Keratinocyte (primary cell): ENCODE measurements at regions not wholly inside any gene's neighbourhood (a gene's known extent, or its start where the extent isn't known, plus 50 kb on each side); places are given as distances from the start of the nearest gene placed in this dataset.
"Not testable (repeated sequence)": the region's sequence is repeated elsewhere in the genome, so short reads cannot be mapped to it uniquely, and the experiment has no call there.

Experiments
- DNase-seq: peaks from one replicate; pipeline ENCODE4 v3.0.0-alpha.2; 2011; ENCODE audit warnings: low read depth, missing footprints, low spot score
- FAIRE-seq: peaks from 2 replicates; lab custom pipeline; 2011; peaks lifted over from hg19 to GRCh38; lab: Jason Lieb, UNC
- H2AFZ ChIP-seq: 2 replicates; pipeline ENCODE4 v1.6.0; 2012; ENCODE audit warnings: low read length, control low read depth, inconsistent platforms; ENCODE audit not compliant: control insufficient read depth
- H3K27ac ChIP-seq: 2 replicates; pipeline ENCODE4 v1.5.1; 2011; ENCODE audit warnings: low read length; ENCODE audit not compliant: control insufficient read depth, insufficient read depth
- H3K27me3 ChIP-seq: 3 replicates; pipeline ENCODE4 v1.6.0; 2011; ENCODE audit warnings: low read length; ENCODE audit not compliant: control insufficient read depth, insufficient read depth; ENCODE audit errors: extremely low read depth
- H3K36me3 ChIP-seq, 2 experiments: 2 replicates in 1 of 2; 3 replicates in 1 of 2; pipeline ENCODE4 v1.5.1; 2011; ENCODE audit warnings: low read length in 2 of 2, mild to moderate bottlenecking in 1 of 2; ENCODE audit not compliant: control insufficient read depth in 2 of 2, insufficient read depth in 2 of 2; ENCODE audit errors: extremely low read depth in 1 of 2
- H3K4me1 ChIP-seq: 3 replicates; pipeline ENCODE4 v1.5.1; 2011; ENCODE audit warnings: low read length; ENCODE audit not compliant: control insufficient read depth, insufficient read depth; ENCODE audit errors: extremely low read depth
- H3K4me2 ChIP-seq: 3 replicates; pipeline ENCODE4 v1.6.0; 2011; ENCODE audit warnings: low read depth, low read length; ENCODE audit not compliant: control insufficient read depth, insufficient read depth; ENCODE audit errors: extremely low read depth
- H3K4me3 ChIP-seq, 3 experiments: fragments of 200-600 bp in 1 of 3; sonication (generic) in 1 of 3; 2 replicates in 2 of 3; 3 replicates in 1 of 3; pipeline ENCODE4 v1.5.1; 2011 to 2016; ENCODE audit warnings: low read length in 3 of 3, mild to moderate bottlenecking in 3 of 3, control low read depth in 2 of 3, inconsistent platforms in 1 of 3, low read depth in 1 of 3, mixed read lengths in 1 of 3, mixed run types in 1 of 3, moderate library complexity in 1 of 3; ENCODE audit not compliant: control insufficient read depth in 2 of 3, insufficient read depth in 2 of 3; ENCODE audit errors: extremely low read depth in 1 of 3
- H3K79me2 ChIP-seq: 2 replicates; pipeline ENCODE4 v1.6.0; 2012; ENCODE audit warnings: low read length; ENCODE audit not compliant: control insufficient read depth, insufficient read depth
- H3K9ac ChIP-seq: 3 replicates; pipeline ENCODE4 v1.6.0; 2011; ENCODE audit warnings: low read length; ENCODE audit not compliant: control insufficient read depth, insufficient read depth; ENCODE audit errors: extremely low read depth
- H3K9me1 ChIP-seq: 3 replicates; pipeline ENCODE4 v1.6.0; 2011; ENCODE audit warnings: low read length; ENCODE audit not compliant: control insufficient read depth, insufficient read depth; ENCODE audit errors: extremely low read depth
- H3K9me3 ChIP-seq: 2 replicates; pipeline ENCODE4 v1.5.1; 2012; ENCODE audit warnings: low read depth, low read length; ENCODE audit not compliant: control insufficient read depth
- H4K20me1 ChIP-seq: 3 replicates; pipeline ENCODE4 v1.6.0; 2011; ENCODE audit warnings: low read length; ENCODE audit not compliant: control insufficient read depth, insufficient read depth; ENCODE audit errors: extremely low read depth
- EZH2 ChIP-seq: IDR thresholded peaks from one replicate; pipeline ENCODE4 v1.6.1; 2012; ENCODE audit warnings: inconsistent platforms, mild to moderate bottlenecking, low read length, moderate library complexity
- dilution Hi-C: fragments of 300-500 bp; cut with MboI; formaldehyde crosslinking; loops from one replicate; pipeline ENCODE4 v1.7.0; 2020; ENCODE audit warnings: low sequenced_read_pairs; ENCODE audit not compliant: extremely low pct_ligation_motif_present
- TF ChIP-seq, protein P1 (sequence below), 3 experiments: IDR thresholded peaks in 1 of 3; conservative IDR thresholded peaks in 1 of 3; optimal IDR thresholded peaks in 1 of 3; 2 replicates in 2 of 3; 3 replicates in 1 of 3; pipeline versions ENCODE3 to v1.5.1; 2011; ENCODE audit warnings: low read length in 3 of 3, mild to moderate bottlenecking in 3 of 3, moderate library complexity in 2 of 3, control low read depth in 1 of 3, inconsistent platforms in 1 of 3; ENCODE audit not compliant: insufficient read depth in 2 of 3; ENCODE audit errors: extremely low read depth in 1 of 3

DNA sequence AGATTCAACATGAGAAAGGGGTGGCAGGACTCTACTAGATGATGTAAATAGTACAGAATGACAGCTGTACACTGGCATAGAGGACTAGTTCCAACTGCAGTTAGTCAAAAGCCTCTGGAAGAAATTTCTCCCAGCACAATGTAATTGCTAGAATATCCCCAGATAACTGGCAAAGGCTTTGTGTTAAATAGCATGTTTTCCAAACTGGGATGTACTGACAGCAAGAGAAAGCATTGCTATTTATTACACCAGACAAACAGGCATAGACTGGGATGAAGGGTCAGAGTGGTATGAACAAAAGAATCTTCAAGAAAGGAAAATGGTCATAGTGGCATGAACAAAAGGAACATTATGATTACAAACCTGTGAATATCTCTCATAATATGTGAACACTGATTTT lies 115.9 kb upstream of the CXADR start:
- H3K9me1 ChIP-seq: no peaks in the 10 kb centered on the region
- no peak overlapping the region for H2AFZ ChIP-seq
- no peaks in the 10 kb centered on the region for H3K27me3 ChIP-seq
- H3K79me2 ChIP-seq: no peaks in the 10 kb centered on the region
- FAIRE-seq (no peak), DNase-seq (no peak)
- H3K27ac ChIP-seq: no peak overlapping the region
- no peaks in the 10 kb centered on the region for H3K9me3 ChIP-seq
- H3K4me1 ChIP-seq: no peaks in the 10 kb centered on the region
- dilution Hi-C loops: loop anchor here (25.0 kb wide), 1 partner anchor 165 kb away; no protein-coding TSS in a partner anchor
- H3K4me3 ChIP-seq: no peak overlapping the region
- no peak overlapping the region for H3K9ac ChIP-seq
- no peaks in the 10 kb centered on the region for H4K20me1 ChIP-seq
- H3K4me2 ChIP-seq: no peak overlapping the region
- no peaks in the 10 kb centered on the region for H3K36me3 ChIP-seq
- TF ChIP-seq, protein P1, sequence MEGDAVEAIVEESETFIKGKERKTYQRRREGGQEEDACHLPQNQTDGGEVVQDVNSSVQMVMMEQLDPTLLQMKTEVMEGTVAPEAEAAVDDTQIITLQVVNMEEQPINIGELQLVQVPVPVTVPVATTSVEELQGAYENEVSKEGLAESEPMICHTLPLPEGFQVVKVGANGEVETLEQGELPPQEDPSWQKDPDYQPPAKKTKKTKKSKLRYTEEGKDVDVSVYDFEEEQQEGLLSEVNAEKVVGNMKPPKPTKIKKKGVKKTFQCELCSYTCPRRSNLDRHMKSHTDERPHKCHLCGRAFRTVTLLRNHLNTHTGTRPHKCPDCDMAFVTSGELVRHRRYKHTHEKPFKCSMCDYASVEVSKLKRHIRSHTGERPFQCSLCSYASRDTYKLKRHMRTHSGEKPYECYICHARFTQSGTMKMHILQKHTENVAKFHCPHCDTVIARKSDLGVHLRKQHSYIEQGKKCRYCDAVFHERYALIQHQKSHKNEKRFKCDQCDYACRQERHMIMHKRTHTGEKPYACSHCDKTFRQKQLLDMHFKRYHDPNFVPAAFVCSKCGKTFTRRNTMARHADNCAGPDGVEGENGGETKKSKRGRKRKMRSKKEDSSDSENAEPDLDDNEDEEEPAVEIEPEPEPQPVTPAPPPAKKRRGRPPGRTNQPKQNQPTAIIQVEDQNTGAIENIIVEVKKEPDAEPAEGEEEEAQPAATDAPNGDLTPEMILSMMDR (optimal IDR thresholded peaks at IDR 0.05 in 1 of 3, IDR thresholded peaks at IDR 0.05 in 1 of 3, conservative IDR thresholded peaks at IDR 0.05 in 1 of 3; ENCODE audit: extremely low read depth in 1 of 3, insufficient read depth in 2 of 3, low read length in 3 of 3): no peak
- TF ChIP-seq EZH2: no peak

DNA sequence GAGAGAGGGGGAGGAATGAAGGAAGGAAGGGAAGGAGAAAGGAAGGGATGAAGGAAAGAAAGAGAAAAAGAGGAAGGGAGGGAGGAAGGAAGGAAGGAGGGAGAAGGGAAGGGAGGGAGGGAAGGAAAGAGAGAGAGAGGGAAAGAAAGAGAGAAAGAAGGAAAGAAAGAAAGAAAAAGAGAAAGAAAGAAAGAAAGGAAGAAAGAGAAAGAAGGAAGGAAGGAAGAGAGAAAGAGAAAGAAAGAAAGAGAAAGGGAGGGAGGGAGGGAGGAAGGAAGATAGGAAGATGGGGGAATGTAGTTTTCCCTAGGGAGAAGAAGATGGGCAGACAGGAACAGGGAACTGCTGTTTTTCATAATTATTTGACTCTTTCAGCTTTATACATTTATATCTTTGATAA lies 115.1 kb upstream of the CXADR start:
- Histone ChIP-seq H3K27ac (no peak overlapping the region), H3K4me2 (no peak overlapping the region), H3K4me3 (no peak overlapping the region), H3K9ac (no peak overlapping the region), H3K36me3 (no peaks in the 10 kb centered on the region), H3K9me3 (no peaks in the 10 kb centered on the region), H2AFZ (no peak overlapping the region), H3K9me1 (no peaks in the 10 kb centered on the region), H4K20me1 (no peaks in the 10 kb centered on the region), H3K27me3 (no peaks in the 10 kb centered on the region), H3K4me1 (no peaks in the 10 kb centered on the region), H3K79me2 (no peaks in the 10 kb centered on the region)
- FAIRE-seq (no peak), DNase-seq (no peak)
- dilution Hi-C loops: loop anchor here (25.0 kb wide), 1 partner anchor 165 kb away; no protein-coding TSS in a partner anchor
- TF ChIP-seq, protein P1 (optimal IDR thresholded peaks at IDR 0.05 in 1 of 3, IDR thresholded peaks at IDR 0.05 in 1 of 3, conservative IDR thresholded peaks at IDR 0.05 in 1 of 3; ENCODE audit: extremely low read depth in 1 of 3, insufficient read depth in 2 of 3, low read length in 3 of 3): no peak
- no peak for TF ChIP-seq EZH2

DNA sequence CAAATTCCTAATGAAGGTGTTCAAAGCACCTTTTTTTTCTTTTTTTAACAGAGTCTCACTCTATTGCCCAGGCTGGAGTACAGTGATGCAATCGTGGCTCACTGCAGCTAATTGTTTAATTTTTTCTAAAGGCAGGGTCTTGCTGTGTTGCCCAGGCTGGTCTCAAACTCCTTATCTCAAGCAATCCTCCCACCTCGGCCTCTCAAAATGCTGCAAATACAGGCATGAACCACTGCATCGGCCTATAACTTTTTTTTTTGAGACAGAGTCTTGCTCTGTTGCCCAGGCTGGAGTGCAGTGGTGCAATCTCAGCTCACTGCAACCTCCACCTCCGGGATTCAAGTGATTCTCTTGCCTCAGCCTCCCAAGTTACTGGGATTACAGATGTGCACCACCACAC lies 113.9 kb upstream of the CXADR start:
- H3K79me2 ChIP-seq, H3K27ac ChIP-seq, FAIRE-seq, H3K9me1 ChIP-seq, H4K20me1 ChIP-seq, H3K4me2 ChIP-seq, H3K4me3 ChIP-seq, H3K9ac ChIP-seq, H3K27me3 ChIP-seq, DNase-seq, H3K36me3 ChIP-seq, H3K4me1 ChIP-seq, H3K9me3 ChIP-seq, H2AFZ ChIP-seq: not testable (repeated sequence)
- dilution Hi-C loops: loop anchor here (25.0 kb wide), 1 partner anchor 163 kb away; no protein-coding TSS in a partner anchor
